ENCODE measurements at regions not wholly inside any gene's neighbourhood (a gene's known extent, or its start where the extent isn't known, plus 50 kb on each side); places are given as distances from the start of the nearest gene placed in this dataset.

GRCh38 chr5:73357576-73357975 lies 91.0 kb downstream of the FOXD1 start:
- Histone ChIP-seq H3K4me3 (replicated peaks in 1 of 3; ENCODE audit: insufficient read depth in 1 of 3, low read depth in 1 of 3, low read length in 3 of 3) (no peak overlapping the region), H3K9me3 (replicated peaks; ENCODE audit: control insufficient read depth, insufficient read depth, low read length) (no peaks in the 10 kb centered on the region), H4K20me1 (replicated peaks; ENCODE audit: control insufficient read depth, extremely low read depth, insufficient read depth, low read length) (no peaks in the 10 kb centered on the region), H3K4me1 (ENCODE audit: control insufficient read depth, extremely low read depth, insufficient read depth, low read length) (no peaks in the 10 kb centered on the region), H3K79me2 (ENCODE audit: control insufficient read depth, insufficient read depth, low read length) (no peaks in the 10 kb centered on the region), H3K36me3 (ENCODE audit: control insufficient read depth in 2 of 2, extremely low read depth in 1 of 2, insufficient read depth in 2 of 2, low read length in 2 of 2) (no peaks in the 10 kb centered on the region), H3K27me3 (ENCODE audit: control insufficient read depth in 2 of 2, insufficient read depth in 2 of 2, low read length in 2 of 2) (peaks cover 48 to 53% of the 10 kb centered on the region in 2 experiments), H3K4me2 (ENCODE audit: insufficient read depth, low read length) (no peak overlapping the region), H3K9ac (replicated peaks; ENCODE audit: extremely low read depth, insufficient read depth, low read length) (no peak overlapping the region), H2AFZ (ENCODE audit: low read depth, low read length) (no peak overlapping the region), H3K27ac (ENCODE audit: insufficient read depth, low read depth, low read length) (no peak overlapping the region), H3K9me1 (replicated peaks; ENCODE audit: control insufficient read depth, extremely low read depth, insufficient read depth, low read length) (no peaks in the 10 kb centered on the region)
- no TSS peak for BruUV-seq (replicated peaks)
- ChIA-PET POLR2A (no interaction called here), CTCF (no interaction called here)
- TF ChIP-seq POLR2AphosphoS5 (IDR thresholded peaks at IDR 0.05; ENCODE audit: insufficient read depth, low read depth, low read length) (no peak), FOS (IDR thresholded peaks at IDR 0.05; ENCODE audit: borderline replicate concordance, insufficient read depth, low read length) (no peak), MYC (IDR thresholded peaks at IDR 0.05; ENCODE audit: low read depth, low read length) (no peak), MAX (IDR thresholded peaks at IDR 0.05; ENCODE audit: insufficient read depth, insufficient read length) (no peak), GATA2 (IDR thresholded peaks at IDR 0.05; ENCODE audit: insufficient read depth, insufficient read length, low read depth, low read length) (no peak), POLR2A (IDR thresholded peaks at IDR 0.05; ENCODE audit: low read depth, low read length) (no peak), JUN (IDR thresholded peaks at IDR 0.05; ENCODE audit: borderline replicate concordance, insufficient read depth, insufficient read length, low read depth) (no peak), EZH2 (IDR thresholded peaks at IDR 0.05; ENCODE audit: borderline replicate concordance, low read depth, low read length, severe bottlenecking) (no peak), CTCF (IDR thresholded peaks at IDR 0.05; ENCODE audit: extremely low read depth in 1 of 2, insufficient read depth in 1 of 2, low read depth in 1 of 2, low read length in 2 of 2) (no peak)
- FAIRE-seq, result no peak
- dilution Hi-C loops (cut with MboI; ENCODE audit: extremely low pct_ligation_motif_present, low sequenced_read_pairs), result no loop called here
- intact Hi-C loops (cut with micrococcal nuclease), result no loop called here
- no peak for DNase-seq (ENCODE audit: low read depth, low spot score)
